ENCODE measurements at regions not wholly inside any gene's neighbourhood (a gene's known extent, or its start where the extent isn't known, plus 50 kb on each side); places are given as distances from the start of the nearest gene placed in this dataset.

- TF ChIP-seq POLR2A (IDR thresholded peaks at IDR 0.05), result no peak
- TF ChIP-seq, protein P1, sequence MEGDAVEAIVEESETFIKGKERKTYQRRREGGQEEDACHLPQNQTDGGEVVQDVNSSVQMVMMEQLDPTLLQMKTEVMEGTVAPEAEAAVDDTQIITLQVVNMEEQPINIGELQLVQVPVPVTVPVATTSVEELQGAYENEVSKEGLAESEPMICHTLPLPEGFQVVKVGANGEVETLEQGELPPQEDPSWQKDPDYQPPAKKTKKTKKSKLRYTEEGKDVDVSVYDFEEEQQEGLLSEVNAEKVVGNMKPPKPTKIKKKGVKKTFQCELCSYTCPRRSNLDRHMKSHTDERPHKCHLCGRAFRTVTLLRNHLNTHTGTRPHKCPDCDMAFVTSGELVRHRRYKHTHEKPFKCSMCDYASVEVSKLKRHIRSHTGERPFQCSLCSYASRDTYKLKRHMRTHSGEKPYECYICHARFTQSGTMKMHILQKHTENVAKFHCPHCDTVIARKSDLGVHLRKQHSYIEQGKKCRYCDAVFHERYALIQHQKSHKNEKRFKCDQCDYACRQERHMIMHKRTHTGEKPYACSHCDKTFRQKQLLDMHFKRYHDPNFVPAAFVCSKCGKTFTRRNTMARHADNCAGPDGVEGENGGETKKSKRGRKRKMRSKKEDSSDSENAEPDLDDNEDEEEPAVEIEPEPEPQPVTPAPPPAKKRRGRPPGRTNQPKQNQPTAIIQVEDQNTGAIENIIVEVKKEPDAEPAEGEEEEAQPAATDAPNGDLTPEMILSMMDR (IDR thresholded peaks at IDR 0.05), result no peak
- no peak for TF ChIP-seq POLR2AphosphoS5 (IDR thresholded peaks at IDR 0.05; ENCODE audit: insufficient read depth in 1 of 2, low read depth in 1 of 2)
These were observed 78.5 kb downstream of the RHOB start for GRCh38 chr2:20525041-20526035.

Measured in vagina (tissue), 2 donors.